IPS-18a (cell line): ENCODE measurements at regions not wholly inside any gene's neighbourhood (a gene's known extent, or its start where the extent isn't known, plus 50 kb on each side); places are given as distances from the start of the nearest gene placed in this dataset.

Experiments
- H3K27ac ChIP-seq: one replicate; pipeline ENCODE4 v1.5.1; 2013; ENCODE audit warnings: low read length
- H3K27me3 ChIP-seq: one replicate; pipeline ENCODE4 v1.6.1; 2013; ENCODE audit warnings: mild to moderate bottlenecking, low read length; ENCODE audit not compliant: control insufficient read depth, insufficient read depth
- H3K36me3 ChIP-seq: one replicate; pipeline ENCODE4 v1.6.1; 2013; ENCODE audit warnings: low read depth, low read length; ENCODE audit not compliant: control insufficient read depth
- H3K4me1 ChIP-seq: one replicate; pipeline ENCODE4 v1.6.1; 2013; ENCODE audit warnings: low read depth, low read length; ENCODE audit not compliant: control insufficient read depth
- H3K4me3 ChIP-seq: one replicate; pipeline ENCODE4 v1.5.1; 2013; ENCODE audit warnings: low read length
- H3K9ac ChIP-seq: one replicate; pipeline ENCODE4 v1.6.1; 2013; ENCODE audit warnings: mild to moderate bottlenecking, low read length, moderate library complexity
- H3K9me3 ChIP-seq: one replicate; pipeline ENCODE4 v1.6.1; 2013; ENCODE audit warnings: low read depth, low read length; ENCODE audit not compliant: control insufficient read depth

DNA sequence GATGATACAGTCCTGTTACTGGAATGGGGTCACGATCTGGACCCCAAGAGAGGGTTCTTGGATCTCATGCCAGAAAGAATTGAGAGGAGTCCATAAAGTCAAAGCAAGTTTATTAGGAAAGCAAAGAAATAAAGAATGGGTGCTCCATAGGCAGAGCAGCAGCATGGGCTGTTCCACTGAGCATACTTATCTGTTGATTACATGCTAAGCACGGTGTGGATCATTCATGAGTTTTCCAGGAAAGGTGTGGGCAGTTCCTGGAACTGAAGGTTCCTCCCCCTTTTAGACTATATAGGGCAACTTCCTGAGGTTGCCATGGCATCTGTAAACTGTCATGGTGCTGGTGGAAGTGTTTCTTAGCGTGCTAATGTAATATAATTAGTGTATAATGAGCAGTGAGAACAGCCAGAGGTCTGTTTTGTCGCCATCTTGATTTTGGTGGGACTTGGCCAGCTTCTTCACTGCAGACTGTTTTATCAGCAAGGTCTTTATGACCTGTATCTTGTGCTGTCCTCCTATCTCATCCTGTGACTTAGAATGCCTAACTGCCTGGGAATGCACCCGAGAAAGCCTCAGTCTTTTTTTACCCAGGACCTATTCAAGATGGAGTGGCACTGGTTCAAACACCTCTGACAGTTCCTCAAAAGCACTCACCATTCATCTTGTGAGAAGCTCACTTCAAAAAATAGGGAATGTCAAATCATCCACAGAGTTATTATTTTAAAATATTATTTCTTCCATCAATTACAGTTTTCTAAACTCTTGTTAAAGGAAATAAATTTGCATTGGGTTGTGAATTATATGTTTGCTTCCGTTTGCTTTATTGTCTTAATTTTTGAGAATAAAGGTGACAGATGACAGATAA is 1358.8 kb upstream of the TMEM132C start:
- no peak overlapping the region for H3K4me3 ChIP-seq
- no peaks in the 10 kb centered on the region for H3K36me3 ChIP-seq
- no peaks in the 10 kb centered on the region for H3K27me3 ChIP-seq

DNA sequence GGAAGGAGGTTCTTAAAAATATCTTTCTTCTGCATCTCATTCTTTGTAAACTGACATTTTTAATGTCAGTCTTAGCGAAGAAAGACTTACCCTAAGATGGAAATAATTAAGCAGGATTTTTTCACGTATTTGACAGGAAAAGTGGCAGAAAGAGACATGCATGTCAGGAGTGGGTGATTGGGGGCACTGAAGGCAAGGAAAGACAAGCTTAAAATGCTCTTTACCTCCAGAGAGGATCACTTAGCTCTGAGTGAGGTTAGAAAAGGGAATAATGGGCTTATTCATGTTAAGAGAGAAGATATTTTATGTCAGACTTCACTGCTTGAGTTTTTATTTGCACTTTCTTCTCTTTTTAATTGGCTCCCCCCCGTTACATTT is 1358.2 kb upstream of the TMEM132C start:
- Histone ChIP-seq H3K27ac (no peak overlapping the region), H3K4me3 (no peak overlapping the region), H3K4me1 (no peaks in the 10 kb centered on the region), H3K36me3 (no peaks in the 10 kb centered on the region), H3K27me3 (no peaks in the 10 kb centered on the region), H3K9ac (no peak overlapping the region), H3K9me3 (peaks cover 19% of the 10 kb centered on the region)

More for the DNA sequence above, 1358.8 kb upstream of the TMEM132C start:
- Histone ChIP-seq H3K4me1 (no peaks in the 10 kb centered on the region), H3K9me3 (peaks cover 21% of the 10 kb centered on the region), H3K27ac (no peak overlapping the region), H3K9ac (no peak overlapping the region)

DNA sequence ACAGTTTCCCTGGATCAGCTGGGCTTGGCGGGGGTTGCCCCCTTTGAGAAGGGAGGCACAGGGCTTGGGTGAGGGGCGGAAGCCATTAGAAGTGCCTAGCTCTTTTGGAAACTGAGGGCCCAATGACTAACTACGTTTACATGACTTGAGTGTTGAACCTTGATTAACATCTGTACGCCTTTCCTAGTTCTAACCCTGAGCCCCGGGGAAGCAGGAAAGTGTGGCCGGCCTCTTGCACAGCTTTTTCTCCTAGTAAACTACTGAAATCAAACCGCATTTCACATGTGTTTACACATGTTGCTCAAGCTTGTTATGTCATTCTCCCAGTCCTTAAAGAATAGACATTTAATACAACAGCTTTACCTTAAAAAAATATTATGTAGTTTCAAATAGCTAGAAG is 1356.4 kb upstream of the TMEM132C start:
- H3K27me3 ChIP-seq, result no peaks in the 10 kb centered on the region
- peaks cover 23% of the 10 kb centered on the region for H3K9me3 ChIP-seq
- no peak overlapping the region for H3K4me3 ChIP-seq
- no peaks in the 10 kb centered on the region for H3K36me3 ChIP-seq
- no peaks in the 10 kb centered on the region for H3K4me1 ChIP-seq
- H3K27ac ChIP-seq, result no peak overlapping the region
- H3K9ac ChIP-seq, result no peak overlapping the region

DNA sequence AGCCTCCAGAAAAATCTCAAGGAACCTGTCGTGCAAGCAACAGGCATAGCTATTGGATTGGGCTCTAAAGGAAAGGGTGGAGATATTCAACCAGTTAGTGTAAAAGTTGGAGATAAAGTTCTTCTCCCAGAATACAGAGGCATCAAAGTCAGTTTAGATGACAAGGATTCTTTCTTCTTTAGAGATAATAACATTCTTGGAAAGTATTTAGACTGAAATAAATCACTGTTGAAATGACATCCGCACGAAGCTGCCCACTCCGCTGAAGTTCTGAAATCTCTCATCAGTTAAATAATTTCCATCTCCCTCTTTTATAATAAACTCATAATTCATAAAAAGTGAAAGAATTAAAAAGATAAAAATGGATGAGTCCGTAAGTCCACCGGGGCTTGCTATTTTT is 1354.9 kb upstream of the TMEM132C start:
- Histone ChIP-seq H3K4me1 (no peaks in the 10 kb centered on the region), H3K4me3 (no peak overlapping the region), H3K36me3 (no peaks in the 10 kb centered on the region), H3K27ac (no peak overlapping the region), H3K9me3 (peaks cover 19% of the 10 kb centered on the region), H3K27me3 (no peaks in the 10 kb centered on the region), H3K9ac (no peak overlapping the region)

DNA sequence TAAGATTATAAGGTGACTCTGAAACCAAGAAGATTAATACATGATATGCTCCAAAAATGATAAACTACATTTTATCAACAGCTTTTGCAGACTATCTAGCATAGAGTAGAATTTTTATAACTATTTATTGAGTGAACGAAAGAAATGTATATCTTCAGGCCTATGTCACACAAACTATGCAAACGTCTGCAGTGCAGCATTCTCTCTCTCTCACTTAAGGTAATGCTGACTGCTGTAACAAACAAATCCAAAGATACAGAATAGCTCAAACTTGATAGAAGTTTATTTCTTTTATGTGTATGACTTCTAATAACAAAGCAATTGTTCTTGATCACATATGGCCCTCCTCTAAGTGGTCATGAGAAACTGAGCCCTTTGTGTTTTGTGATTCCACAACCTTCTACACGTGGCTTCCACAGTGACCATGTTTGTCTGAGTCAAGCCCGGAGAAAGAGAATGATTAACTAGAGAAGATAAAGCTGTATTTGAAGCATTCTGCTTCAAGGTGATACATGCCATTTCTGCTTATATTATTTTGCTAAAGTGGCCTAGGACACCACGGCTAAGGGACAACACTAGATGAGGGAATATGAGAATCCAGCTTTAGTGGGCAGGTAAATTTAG is 1352.7 kb upstream of the TMEM132C start:
- H3K27me3 ChIP-seq, result no peaks in the 10 kb centered on the region
- no peak overlapping the region for H3K4me3 ChIP-seq
- no peaks in the 10 kb centered on the region for H3K36me3 ChIP-seq
- H3K4me1 ChIP-seq, result no peaks in the 10 kb centered on the region
- no peak overlapping the region for H3K27ac ChIP-seq
- peaks cover 24% of the 10 kb centered on the region for H3K9me3 ChIP-seq
- no peak overlapping the region for H3K9ac ChIP-seq

DNA sequence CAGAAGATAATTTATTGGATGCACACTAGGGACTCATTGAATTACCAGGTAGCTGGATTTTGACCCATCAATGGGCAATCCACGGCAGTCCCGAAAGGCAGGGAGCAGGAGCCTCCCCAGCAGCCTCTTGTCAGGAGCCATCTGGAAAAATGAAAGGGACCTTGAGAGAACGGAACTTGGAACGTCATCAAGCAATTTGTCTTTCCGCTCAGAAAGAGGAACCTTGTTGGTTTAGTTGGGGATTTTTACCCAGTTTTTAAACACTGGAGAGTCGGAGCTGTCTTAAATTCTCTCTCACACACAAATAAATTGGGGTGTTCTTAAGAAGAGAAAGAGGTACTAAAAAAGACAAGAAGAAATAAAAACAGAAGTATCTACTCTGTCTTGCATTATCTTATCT is 1351.7 kb upstream of the TMEM132C start:
- Histone ChIP-seq H3K9ac (no peak overlapping the region), H3K36me3 (no peaks in the 10 kb centered on the region), H3K27ac (no peak overlapping the region), H3K4me1 (no peaks in the 10 kb centered on the region), H3K4me3 (no peak overlapping the region), H3K27me3 (no peaks in the 10 kb centered on the region), H3K9me3 (peaks cover 23% of the 10 kb centered on the region)

DNA sequence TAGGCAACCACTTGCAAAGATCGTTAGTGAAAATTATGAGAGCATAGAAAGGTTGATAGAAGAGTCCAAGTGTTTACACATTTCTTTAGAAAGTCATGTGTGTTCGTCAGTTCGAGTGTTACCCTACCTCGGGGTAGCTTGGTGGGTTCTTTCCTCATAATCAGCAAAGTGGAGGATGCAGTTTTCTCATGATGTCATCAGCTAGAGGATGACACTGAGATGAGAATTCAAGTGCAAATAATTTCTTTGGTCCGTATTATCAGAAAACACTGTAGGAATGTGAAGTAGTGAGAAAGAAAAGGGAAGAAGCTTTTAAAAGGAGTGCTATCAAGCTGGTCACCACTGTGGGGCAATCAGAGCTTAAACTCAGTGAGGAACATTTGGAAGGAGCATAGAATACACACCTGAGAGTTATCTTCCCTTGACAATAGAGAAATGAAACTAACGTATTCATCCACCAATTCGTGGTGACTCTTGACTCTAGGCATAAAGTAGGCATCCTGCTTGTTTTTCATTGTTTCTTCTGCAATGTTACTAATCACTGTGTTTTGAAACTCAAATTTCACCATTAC is 1340.9 kb upstream of the TMEM132C start:
- Histone ChIP-seq H3K4me3 (no peak overlapping the region), H3K9me3 (peaks cover 17% of the 10 kb centered on the region), H3K4me1 (no peaks in the 10 kb centered on the region), H3K9ac (no peak overlapping the region), H3K36me3 (no peaks in the 10 kb centered on the region), H3K27ac (no peak overlapping the region), H3K27me3 (no peaks in the 10 kb centered on the region)

DNA sequence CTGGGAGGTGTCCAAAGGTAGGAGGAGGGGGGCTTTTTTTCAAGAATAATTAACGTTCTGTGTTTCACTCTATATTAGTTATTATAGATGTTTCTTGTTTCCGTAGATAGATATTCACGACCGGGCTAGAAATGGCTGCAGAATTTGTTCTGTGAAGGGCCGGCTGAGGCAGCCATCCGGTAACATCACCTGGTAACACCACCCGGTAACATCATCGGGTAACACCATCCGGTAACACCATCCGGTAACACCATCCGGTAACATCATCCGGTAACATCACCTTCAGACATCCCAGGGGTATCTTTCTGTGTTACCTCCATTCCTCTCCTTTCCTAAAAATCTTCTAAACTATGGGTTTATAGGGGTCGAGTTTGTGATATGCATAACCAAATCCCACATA is 1336.7 kb upstream of the TMEM132C start:
- Histone ChIP-seq H3K36me3 (no peaks in the 10 kb centered on the region), H3K27ac (no peak overlapping the region), H3K9me3 (peaks cover 22% of the 10 kb centered on the region), H3K4me3 (no peak overlapping the region), H3K4me1 (no peaks in the 10 kb centered on the region), H3K9ac (no peak overlapping the region), H3K27me3 (no peaks in the 10 kb centered on the region)

DNA sequence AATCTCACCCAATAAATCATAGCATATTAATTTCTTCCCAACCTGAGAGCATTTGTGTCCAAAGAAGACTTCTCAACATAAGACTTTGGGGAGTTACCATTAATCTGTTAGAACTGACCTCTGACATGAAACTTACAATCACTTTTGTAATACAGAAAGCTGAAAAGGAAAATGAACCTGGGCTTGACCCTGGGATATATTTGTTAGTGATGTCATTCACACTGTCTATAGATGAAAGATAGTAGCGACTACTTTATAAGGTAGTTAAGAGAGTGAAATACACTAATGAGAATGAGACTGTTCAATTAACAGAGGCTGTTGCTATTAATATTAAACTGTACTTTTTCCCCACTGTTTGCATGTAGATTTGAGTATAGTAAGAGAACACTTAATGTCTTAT is 1334.8 kb upstream of the TMEM132C start:
- Histone ChIP-seq H3K4me1 (no peaks in the 10 kb centered on the region), H3K27me3 (no peaks in the 10 kb centered on the region), H3K4me3 (no peak overlapping the region), H3K9me3 (peaks cover 21% of the 10 kb centered on the region), H3K9ac (no peak overlapping the region), H3K36me3 (no peaks in the 10 kb centered on the region), H3K27ac (no peak overlapping the region)

DNA sequence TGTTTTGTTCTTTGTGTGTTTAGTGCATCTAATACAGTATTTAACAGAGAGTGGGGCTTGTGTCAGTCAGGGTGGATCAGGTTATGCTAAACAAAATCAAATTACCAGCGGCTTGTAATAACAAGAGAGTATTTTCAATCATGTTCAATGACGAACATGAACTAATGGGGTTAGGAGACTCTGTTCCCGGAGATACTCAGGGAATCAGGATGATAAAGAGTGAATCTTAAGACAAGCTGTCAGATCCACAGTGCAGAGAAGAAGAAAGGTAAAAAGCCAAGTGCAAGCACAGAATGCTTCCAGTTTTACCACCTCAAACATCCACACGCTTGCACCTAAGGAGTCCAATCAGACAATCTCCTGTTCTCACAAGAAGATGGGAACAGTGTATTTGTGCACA is 1331.5 kb upstream of the TMEM132C start:
- H3K36me3 ChIP-seq, result no peaks in the 10 kb centered on the region
- H3K27ac ChIP-seq, result no peak overlapping the region
- no peaks in the 10 kb centered on the region for H3K4me1 ChIP-seq
- H3K27me3 ChIP-seq, result no peaks in the 10 kb centered on the region
- H3K4me3 ChIP-seq, result no peak overlapping the region
- H3K9me3 ChIP-seq, result peaks cover 17% of the 10 kb centered on the region
- no peak overlapping the region for H3K9ac ChIP-seq

DNA sequence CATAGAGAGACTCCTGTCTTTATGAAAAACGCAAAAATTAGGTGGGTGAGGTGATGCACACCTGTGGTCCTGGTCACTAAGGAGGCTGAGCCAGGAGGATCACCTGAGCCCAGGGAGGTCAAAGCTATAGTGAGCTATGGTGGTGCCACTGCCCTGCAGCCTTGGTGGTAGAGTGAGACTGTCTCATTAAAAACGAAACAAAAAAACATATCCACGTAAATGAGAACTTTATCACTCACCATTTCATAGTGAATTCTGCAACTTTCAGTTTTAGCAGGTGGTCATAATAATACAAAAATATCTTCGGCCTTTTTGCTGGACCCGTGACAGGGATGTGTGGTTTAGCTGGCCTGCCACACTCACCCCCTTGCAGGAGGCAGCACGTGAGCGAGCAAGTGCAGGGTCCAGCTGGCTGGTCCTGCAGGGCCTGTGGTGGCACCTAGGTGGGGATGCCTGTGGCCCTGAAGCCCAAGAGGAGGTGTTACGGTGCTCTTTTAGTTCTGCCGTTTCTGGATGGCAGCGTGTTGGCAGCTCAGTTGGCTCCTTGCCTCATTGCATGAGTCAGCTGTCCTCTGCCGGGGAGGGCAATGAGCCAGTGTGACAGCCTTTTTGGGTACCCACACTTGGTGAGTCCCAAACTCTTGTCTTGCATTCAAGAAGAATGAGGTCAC is 1330.7 kb upstream of the TMEM132C start:
- peaks cover 10% of the 10 kb centered on the region for H3K9me3 ChIP-seq
- no peaks in the 10 kb centered on the region for H3K36me3 ChIP-seq
- H3K4me1 ChIP-seq, result no peaks in the 10 kb centered on the region
- no peak overlapping the region for H3K9ac ChIP-seq
- H3K4me3 ChIP-seq, result no peak overlapping the region
- no peaks in the 10 kb centered on the region for H3K27me3 ChIP-seq
- no peak overlapping the region for H3K27ac ChIP-seq
